GM23248 (cell line): ENCODE measurements at regions not wholly inside any gene's neighbourhood (a gene's known extent, or its start where the extent isn't known, plus 50 kb on each side); places are given as distances from the start of the nearest gene placed in this dataset.

Experiments used
- DNase-seq: peaks from one replicate; pipeline ENCODE4 v3.0.0-alpha.2; 2015
- H2AFZ ChIP-seq: fragments of 200-600 bp; sonication (generic); 2 replicates; pipeline ENCODE4 v1.6.1; 2016; ENCODE audit warnings: antibody characterized with exemption
- H3F3A ChIP-seq: fragments of 200-600 bp; sonication (generic); 2 replicates; pipeline ENCODE4 v1.6.1; 2016; ENCODE audit warnings: mild to moderate bottlenecking, antibody characterized with exemption, mixed run types; ENCODE audit not compliant: insufficient read depth
- H3K27ac ChIP-seq: fragments of 200-600 bp; sonication (generic); 2 replicates; pipeline ENCODE4 v1.5.1; 2016; ENCODE audit warnings: mild to moderate bottlenecking
- H3K27me3 ChIP-seq: fragments of 200-600 bp; sonication (generic); replicated peaks from 2 replicates; pipeline ENCODE4 v1.6.1; 2016; ENCODE audit warnings: mild to moderate bottlenecking; ENCODE audit not compliant: insufficient read depth
- H3K36me3 ChIP-seq: fragments of 200-600 bp; sonication (generic); 2 replicates; pipeline ENCODE4 v1.6.1; 2016; ENCODE audit warnings: low read depth, mild to moderate bottlenecking
- H3K4me1 ChIP-seq: fragments of 200-600 bp; sonication (generic); 2 replicates; pipeline ENCODE4 v1.6.1; 2016; ENCODE audit warnings: mild to moderate bottlenecking; ENCODE audit not compliant: insufficient read depth
- H3K4me2 ChIP-seq: fragments of 200-600 bp; sonication (generic); one replicate; pipeline ENCODE4 v1.6.1; 2016; ENCODE audit warnings: mild to moderate bottlenecking; ENCODE audit not compliant: unreplicated experiment
- H3K4me3 ChIP-seq: fragments of 200-600 bp; sonication (generic); 2 replicates; pipeline ENCODE4 v1.5.1; 2016; ENCODE audit warnings: mild to moderate bottlenecking
- H3K79me2 ChIP-seq: fragments of 200-600 bp; sonication (generic); 2 replicates; pipeline ENCODE4 v1.6.1; 2016; ENCODE audit warnings: mild to moderate bottlenecking; ENCODE audit not compliant: insufficient read depth
- H3K9ac ChIP-seq: fragments of 200-600 bp; sonication (generic); 2 replicates; pipeline ENCODE4 v1.6.1; 2016; ENCODE audit warnings: mild to moderate bottlenecking
- H3K9me2 ChIP-seq: fragments of 200-600 bp; sonication (generic); 2 replicates; pipeline ENCODE4 v1.6.1; 2016; ENCODE audit warnings: mixed run types, mild to moderate bottlenecking, moderate library complexity; ENCODE audit not compliant: insufficient read depth
- H3K9me3 ChIP-seq: fragments of 200-600 bp; sonication (generic); one replicate; pipeline ENCODE4 v1.6.1; 2017; ENCODE audit warnings: low read depth
- H4K20me1 ChIP-seq: fragments of 200-600 bp; sonication (generic); 2 replicates; pipeline ENCODE4 v1.6.0; 2016; ENCODE audit not compliant: insufficient read depth
- EZH2 ChIP-seq: fragments of 200-600 bp; sonication (generic); IDR thresholded peaks from 2 replicates; pipeline ENCODE4 v1.6.1; 2018; ENCODE audit warnings: antibody characterized with exemption, mild to moderate bottlenecking; ENCODE audit not compliant: insufficient read depth, poor library complexity, severe bottlenecking
- EZH2phosphoT487 ChIP-seq: fragments of 200-600 bp; sonication (generic); IDR thresholded peaks from 2 replicates; pipeline ENCODE4 v1.6.1; 2018; ENCODE audit warnings: antibody characterized with exemption, moderate library complexity, mild to moderate bottlenecking, low read depth; ENCODE audit not compliant: insufficient read depth
- WGBS, 2 experiments: methylation state at CpG; one replicate each; pipeline ENCODE4 v1.1.6; 2015 to 2017; ENCODE audit warnings: low lambda C conversion rate in 2 of 2, low coverage in 1 of 2; ENCODE audit errors: missing lambda C conversion rate in 2 of 2; 5-methylcytosine and 5-hydroxymethylcytosine counted together
- in situ Hi-C: fragments of 300-500 bp; cut with MboI; formaldehyde crosslinking; loops from 2 replicates; pipeline ENCODE4 v1.15.0; 2020

DNA sequence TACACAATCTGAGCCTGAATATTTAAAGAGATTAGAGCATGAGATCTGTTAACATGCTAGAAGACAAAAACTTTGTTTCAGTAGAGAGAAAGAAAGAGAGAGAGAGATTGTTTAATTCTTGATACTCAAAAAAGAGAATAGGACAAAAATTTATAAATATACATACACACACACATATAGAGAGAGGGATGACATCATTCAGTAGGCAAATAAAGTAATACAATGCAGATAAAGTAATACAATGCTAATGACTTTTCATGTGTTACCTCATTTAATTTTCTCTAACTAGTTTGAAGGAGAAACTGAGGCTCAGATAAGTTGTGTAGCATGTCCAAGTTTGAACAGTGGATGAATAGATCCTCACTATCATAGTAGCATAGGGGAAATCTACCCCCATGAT, 286.4 kb downstream of the CMPK2 start:
- no peak for TF ChIP-seq EZH2
- no peak for TF ChIP-seq EZH2phosphoT487
- no peaks in the 10 kb centered on the region for H3K36me3 ChIP-seq
- no peaks in the 10 kb centered on the region for H3K4me1 ChIP-seq
- H4K20me1 ChIP-seq: no peaks in the 10 kb centered on the region
- H3K79me2 ChIP-seq: no peaks in the 10 kb centered on the region
- H3K9me2 ChIP-seq: no peaks in the 10 kb centered on the region
- H3K4me2 ChIP-seq: no peak overlapping the region
- DNase-seq: no peak
- no peaks in the 10 kb centered on the region for H3K9me3 ChIP-seq
- H3K27ac ChIP-seq: no peak overlapping the region
- in situ Hi-C loops: no loop called here
- H3K4me3 ChIP-seq: no peak overlapping the region
- no peaks in the 10 kb centered on the region for H3K27me3 ChIP-seq
- H3F3A ChIP-seq: no peaks in the 10 kb centered on the region
- no peak overlapping the region for H2AFZ ChIP-seq
- H3K9ac ChIP-seq: no peak overlapping the region

- Histone ChIP-seq H3K4me3 (no peak overlapping the region), H3K27ac (no peak overlapping the region), H3K9me2 (no peaks in the 10 kb centered on the region), H3K4me1 (no peaks in the 10 kb centered on the region), H3K27me3 (no peaks in the 10 kb centered on the region), H3K79me2 (no peaks in the 10 kb centered on the region), H4K20me1 (no peaks in the 10 kb centered on the region), H3K36me3 (no peaks in the 10 kb centered on the region), H3K9ac (no peak overlapping the region), H3K9me3 (no peaks in the 10 kb centered on the region), H3K4me2 (no peak overlapping the region), H2AFZ (no peak overlapping the region), H3F3A (no peaks in the 10 kb centered on the region)
- 23 to 25% methylated on average over 4 of the region's 4 CpGs for WGBS, 2 experiments
- no peak for TF ChIP-seq EZH2phosphoT487
- TF ChIP-seq EZH2: no peak
- in situ Hi-C loops: no loop called here
- peak; percentile 62 for DNase-seq
Observed at GRCh38 chr2:6580982-6581381, 284.7 kb downstream of the CMPK2 start.

GRCh38 chr2:6589150-6589549, 276.6 kb downstream of the CMPK2 start:
- TF ChIP-seq EZH2: no peak
- TF ChIP-seq EZH2phosphoT487: no peak
- in situ Hi-C loops: no loop called here
- WGBS, 2 experiments: 50 to 57% methylated on average over 6 of the region's 6 CpGs

GRCh38 chr2:6590442-6590841, 275.3 kb downstream of the CMPK2 start:
- Histone ChIP-seq H3K36me3 (no peaks in the 10 kb centered on the region), H3F3A (no peaks in the 10 kb centered on the region), H3K9me2 (no peaks in the 10 kb centered on the region), H3K9me3 (no peaks in the 10 kb centered on the region), H3K9ac (no peak overlapping the region), H3K79me2 (no peaks in the 10 kb centered on the region), H4K20me1 (no peaks in the 10 kb centered on the region), H3K27ac (no peak overlapping the region), H3K4me1 (no peaks in the 10 kb centered on the region), H3K4me3 (no peak overlapping the region), H3K4me2 (no peak overlapping the region), H3K27me3 (no peaks in the 10 kb centered on the region), H2AFZ (no peak overlapping the region)
- no peak for DNase-seq
- in situ Hi-C loops: no loop called here
- TF ChIP-seq EZH2 (no peak), EZH2phosphoT487 (no peak)
- 16 to 28% methylated on average over 3 of the region's 3 CpGs for WGBS, 2 experiments

More at GRCh38 chr2:6589150-6589549, 276.6 kb downstream of the CMPK2 start:
- Histone ChIP-seq H3K27ac (no peak overlapping the region), H3K9me2 (no peaks in the 10 kb centered on the region), H3K9ac (no peak overlapping the region), H3K79me2 (no peaks in the 10 kb centered on the region), H3K4me2 (no peak overlapping the region), H2AFZ (no peak overlapping the region), H3K27me3 (no peaks in the 10 kb centered on the region), H4K20me1 (no peaks in the 10 kb centered on the region), H3K9me3 (no peaks in the 10 kb centered on the region), H3K36me3 (no peaks in the 10 kb centered on the region), H3K4me1 (no peaks in the 10 kb centered on the region), H3K4me3 (no peak overlapping the region), H3F3A (no peaks in the 10 kb centered on the region)
- DNase-seq: no peak

GRCh38 chr2:6602471-6602870, 263.2 kb downstream of the CMPK2 start:
- Histone ChIP-seq H3K4me3 (no peak overlapping the region), H3K9ac (no peak overlapping the region), H3K79me2 (no peaks in the 10 kb centered on the region), H3K9me3 (no peaks in the 10 kb centered on the region), H3K4me2 (no peak overlapping the region), H3K27ac (no peak overlapping the region), H4K20me1 (no peaks in the 10 kb centered on the region), H3K27me3 (no peaks in the 10 kb centered on the region), H3K36me3 (no peaks in the 10 kb centered on the region), H2AFZ (no peak overlapping the region), H3K4me1 (no peaks in the 10 kb centered on the region), H3F3A (no peaks in the 10 kb centered on the region), H3K9me2 (no peaks in the 10 kb centered on the region)
- 65 to 70% methylated on average over 4 of the region's 4 CpGs for WGBS, 2 experiments
- no peak for DNase-seq
- TF ChIP-seq EZH2 (no peak), EZH2phosphoT487 (no peak)
- in situ Hi-C loops: no loop called here
